HG03159 (cell line): ENCODE measurements at regions not wholly inside any gene's neighbourhood (a gene's known extent, or its start where the extent isn't known, plus 50 kb on each side); places are given as distances from the start of the nearest gene placed in this dataset.
"Not testable (repeated sequence)": the region's sequence is repeated elsewhere in the genome, so short reads cannot be mapped to it uniquely, and the experiment has no call there.

ENCODE experiments used
- ATAC-seq: cut with Tn5 transposase; IDR thresholded peaks from one replicate; pipeline ENCODE4 v1.9.1; 2021; ENCODE audit warnings: mild to moderate bottlenecking, moderate library complexity; ENCODE audit not compliant: unreplicated experiment

DNA sequence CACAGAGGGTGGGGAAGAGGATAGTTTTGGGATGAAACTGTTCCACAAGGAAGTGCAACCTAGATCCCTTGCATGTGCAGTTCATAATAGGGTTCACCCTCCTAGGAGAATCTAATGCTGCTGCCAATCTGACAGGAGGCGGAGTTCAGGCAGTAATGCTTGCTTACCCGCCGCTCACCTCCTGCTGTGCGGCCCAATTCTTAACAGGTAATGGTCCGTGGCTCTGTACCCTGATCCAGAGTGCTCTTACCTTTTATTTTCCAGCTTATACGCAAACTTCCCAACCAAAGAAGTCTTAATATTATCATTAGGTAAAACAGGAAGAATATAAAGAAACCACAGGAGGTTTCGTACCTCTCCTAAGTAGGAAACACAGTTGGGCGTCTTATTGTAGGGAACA, 82.7 kb upstream of the CD302 start:
- ATAC-seq: no peak

DNA sequence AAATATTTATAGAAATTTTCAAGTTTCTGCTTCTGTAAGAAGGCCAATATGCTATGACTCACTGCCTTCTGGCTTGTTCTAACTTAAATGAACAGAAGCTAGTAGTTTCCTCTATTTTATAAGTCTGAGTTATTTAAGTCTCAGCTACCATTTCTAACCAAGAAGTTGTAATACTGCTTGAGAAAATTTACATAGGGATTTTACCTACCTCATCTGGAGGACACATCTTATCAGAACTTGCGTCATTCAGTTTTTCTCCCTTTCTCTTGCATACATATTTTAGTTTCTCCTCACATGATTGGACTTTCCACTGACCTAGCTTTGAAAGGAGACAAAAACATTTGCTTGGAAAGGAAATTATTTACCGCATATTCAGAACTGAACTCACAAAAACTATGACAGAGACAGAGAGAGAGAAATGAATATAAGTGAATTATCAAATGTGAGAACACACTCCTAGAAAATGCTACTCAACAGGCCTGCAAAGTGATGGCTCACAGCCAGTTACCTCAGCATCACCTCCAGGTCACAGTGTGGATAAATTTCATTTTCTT, 81.1 kb upstream of the CD302 start:
- peak; percentile 81 for ATAC-seq

DNA sequence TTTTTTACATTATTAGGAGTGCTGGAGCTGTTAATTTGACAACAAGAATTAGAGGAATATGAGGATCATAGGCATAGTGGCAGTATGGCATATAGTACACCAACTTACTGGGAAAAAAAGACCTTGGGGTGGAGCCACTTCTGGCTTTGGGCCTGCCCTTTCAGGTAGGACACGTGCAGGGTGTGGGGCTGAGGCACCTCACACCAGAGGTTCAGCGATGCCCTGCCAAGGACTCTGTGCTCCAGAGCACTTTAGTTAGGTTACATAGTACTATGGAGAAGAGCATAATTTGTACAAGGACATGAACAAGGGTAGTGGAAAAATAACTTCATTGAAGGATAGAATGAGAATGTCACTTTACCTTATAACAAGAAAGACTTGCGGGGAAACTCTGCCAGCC, 77.1 kb upstream of the CD302 start:
- ATAC-seq: no peak

DNA sequence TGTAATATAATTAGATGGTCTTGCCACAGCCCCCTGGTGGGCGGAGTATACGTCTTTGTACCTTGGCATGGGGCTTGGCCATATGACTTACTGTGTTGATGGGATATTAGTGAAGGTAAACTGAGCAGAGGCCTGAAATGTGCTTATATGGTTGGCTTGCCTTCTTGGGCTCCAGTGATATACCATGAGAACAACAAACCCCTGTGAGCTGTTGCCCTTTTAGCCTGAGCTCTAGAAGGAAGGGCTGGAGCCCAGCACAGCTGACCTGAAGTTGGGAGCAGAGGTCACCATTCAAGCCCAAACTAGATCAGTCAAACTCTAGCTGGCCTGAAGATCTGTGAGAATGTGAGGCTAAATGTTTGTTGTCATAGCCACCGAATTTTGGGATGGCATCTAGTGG, 75.2 kb upstream of the CD302 start:
- ATAC-seq: no peak

DNA sequence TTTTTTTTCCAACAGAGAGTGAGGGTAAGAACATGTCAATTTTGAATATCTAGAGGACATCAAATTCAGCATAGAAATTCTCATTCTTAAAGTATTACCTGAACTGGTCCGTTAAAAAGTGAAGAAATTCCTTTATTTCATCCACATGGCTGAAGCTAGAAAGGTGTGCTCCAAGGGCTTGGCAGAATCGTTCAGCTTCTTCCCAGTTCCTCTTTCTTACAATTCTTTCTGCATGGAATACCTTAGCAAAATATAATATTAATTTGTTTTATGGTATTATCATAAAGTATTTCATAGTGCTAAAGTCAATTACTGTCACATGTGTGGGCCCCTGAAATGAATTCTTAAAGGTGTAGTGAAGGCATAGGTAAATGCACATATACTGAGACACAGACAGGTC, 74.3 kb upstream of the CD302 start:
- ATAC-seq: no peak

DNA sequence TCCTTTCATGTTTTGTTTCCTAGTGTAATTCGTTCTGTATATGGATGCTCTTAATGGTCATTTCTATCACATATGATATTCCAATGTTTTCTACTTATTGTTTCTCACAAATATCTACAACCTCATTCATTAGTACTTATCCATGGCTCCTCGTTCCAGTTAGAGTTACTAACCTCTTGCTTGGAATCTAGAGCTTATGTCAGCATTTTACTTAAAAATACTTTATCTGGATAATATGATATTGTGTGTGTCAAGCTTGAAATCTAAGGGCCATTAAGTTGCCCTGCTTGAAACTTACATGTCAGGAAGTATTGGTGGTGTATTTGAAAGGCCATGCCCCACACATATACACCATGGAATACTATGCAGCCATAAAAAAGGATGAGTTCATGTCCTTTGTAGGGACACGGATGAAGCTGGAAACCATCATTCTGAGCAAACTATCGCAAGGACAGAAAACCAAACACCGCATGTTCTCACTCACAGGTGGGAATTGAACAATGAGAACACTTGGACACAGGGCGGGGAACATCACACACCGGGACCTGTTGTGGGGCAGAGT, 70.7 kb upstream of the CD302 start:
- ATAC-seq: not testable (repeated sequence)

DNA sequence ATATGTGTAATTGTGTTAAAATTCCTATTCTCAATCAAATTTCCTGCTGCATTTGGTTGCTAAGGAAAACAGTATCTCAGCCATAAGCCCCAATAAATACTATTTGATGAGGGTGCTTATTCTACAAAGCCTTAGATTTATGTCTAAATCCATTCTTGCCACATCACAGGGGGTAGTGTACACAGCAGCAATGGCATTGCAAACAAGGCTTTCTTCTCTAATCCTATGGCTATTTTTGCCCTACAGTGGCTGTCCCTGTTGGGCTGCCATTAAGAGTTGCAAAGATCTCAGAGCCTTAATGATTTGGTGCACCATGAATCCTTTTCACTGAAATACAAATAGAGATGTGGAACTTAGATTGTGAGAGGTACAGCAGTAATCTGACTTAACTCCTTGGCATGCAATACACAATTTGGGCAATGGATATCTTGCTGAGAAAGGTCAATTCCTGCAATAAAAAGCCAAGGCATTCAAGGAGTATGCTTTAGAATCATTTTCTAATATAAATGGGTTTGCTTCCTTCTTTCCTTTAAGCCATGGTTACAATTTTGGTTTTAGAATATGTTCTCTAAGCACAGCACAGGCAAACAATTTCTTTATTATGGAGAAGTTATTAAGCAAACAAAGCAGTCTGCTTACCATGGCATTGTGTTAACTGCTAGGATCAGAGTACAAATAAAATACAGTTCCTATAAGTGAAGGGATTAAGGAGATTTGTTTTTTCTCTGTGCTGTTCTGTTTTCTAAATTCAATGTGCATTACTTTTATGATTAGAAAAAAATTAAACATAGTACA, 69.8 kb upstream of the CD302 start:
- ATAC-seq: no peak

DNA sequence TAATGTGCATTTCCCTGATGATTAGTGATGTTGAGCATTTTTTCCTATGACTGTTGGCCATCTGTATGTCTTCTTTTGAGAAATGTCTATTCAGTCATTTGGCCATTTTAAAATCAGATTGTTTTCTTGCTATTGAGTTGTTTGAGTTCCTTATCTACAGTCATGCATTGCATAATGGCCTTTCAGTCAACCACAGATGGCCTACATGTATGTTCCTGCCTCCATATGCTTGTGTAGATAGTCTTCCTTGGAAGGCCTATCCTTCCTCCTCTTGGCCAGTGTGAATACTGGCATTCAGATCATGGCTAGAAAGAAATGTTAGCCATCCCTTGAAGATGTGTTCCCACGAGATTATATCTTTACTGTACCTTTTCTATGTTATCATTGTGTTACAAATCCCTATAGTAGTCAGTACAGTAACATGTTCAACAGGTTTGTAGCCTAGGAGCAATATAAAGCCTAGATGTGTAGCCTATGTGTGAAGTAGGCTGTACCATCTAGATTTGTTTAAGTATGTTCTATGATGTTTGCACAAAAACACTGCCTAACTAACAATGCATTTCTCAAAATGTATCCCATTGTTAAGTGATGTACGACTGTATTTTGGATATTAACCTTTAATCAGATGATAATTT, 65.6 kb upstream of the CD302 start:
- ATAC-seq: no peak

DNA sequence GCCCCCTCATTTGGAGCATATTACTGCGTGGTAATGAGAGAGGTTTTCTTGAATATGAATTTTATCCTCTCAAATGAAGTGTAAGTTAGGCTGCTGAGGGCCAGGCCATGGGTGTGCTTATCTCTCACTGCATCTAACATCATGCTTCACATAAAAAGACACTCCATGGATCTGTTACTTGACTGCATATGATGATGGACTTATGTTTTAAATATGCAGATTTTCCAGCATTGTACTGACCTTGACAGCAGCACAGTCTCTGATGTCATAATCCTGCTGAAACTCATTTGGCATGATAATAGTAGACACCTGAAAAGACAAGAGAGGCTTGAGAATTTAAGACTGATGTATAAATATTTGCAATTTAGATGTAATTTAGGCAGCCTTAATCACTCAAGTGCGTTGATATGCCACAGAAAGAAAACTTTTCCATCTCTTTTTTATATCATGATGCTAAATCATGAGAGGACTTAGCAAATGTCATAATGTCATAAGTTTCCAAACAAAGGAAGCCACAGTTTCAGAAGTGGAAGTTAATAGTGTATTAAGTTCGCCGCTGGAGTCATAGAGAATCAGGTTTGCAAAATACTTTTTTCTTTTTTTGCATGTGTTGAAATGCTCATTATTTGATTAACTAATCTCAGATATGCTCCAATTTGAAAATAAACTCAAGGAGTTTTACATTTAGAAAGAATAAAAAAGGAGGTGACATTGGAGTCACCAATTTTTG, 62.7 kb upstream of the CD302 start:
- ATAC-seq: no peak

DNA sequence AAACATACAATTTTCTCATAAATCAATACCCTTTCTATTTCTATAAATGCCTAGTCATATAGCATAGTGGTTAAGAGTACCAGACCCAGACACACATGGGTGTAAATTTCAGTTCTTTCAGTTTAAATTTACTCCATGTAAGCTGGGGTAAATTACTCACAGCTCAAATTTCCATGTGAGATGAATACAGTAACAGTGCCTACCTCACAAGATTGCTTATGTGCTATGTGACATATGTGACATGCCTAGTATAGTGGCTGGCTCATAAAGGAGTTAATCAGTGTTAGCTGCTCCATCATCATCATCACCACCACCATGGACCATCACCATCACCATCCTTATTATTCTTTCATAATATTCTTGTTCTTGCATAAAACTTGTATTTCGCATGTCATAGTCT, 61.6 kb upstream of the CD302 start:
- no peak for ATAC-seq

DNA sequence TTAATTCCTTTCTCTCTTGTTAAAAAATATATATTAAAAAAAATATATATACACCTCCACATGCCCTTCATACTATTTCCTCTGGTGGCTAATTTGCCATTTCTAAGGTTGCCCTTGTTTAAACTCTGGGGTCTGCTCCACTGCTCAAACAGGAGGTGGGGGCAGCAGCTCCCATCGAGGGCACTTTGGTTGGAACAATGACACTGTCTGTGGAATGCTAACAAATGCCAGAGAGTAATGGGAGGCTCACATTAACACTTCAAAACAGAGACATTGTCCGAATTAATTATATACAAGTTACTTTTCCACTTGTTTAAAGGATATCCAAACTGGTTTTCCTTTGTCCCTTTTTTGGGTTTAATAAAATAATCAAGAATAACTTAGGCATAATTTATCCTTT, 58.8 kb upstream of the CD302 start:
- no peak for ATAC-seq

DNA sequence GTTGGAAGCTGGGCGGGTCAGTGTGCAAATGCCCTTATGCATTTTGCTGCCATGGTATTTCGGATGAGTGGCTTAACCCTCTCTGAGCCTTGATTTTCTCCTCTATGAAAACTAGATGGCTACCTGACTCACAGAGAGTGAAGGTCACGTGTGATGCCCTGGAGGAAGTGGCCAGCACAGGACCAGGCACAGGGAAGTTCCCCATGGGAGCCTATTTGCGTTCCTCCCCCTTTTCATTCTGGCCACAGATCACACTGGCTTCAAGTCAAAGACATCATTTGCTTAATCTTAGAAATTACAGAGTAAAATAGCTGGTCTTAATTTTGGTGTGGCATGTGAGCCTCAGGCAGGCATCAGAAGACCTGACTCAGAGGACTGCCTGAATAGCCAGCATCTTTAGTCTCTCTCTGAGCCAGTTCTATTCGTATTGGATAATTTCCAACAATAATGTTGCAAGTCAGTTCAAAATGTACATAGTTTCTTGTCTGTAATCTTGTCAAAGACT, 57.6 kb upstream of the CD302 start:
- ATAC-seq: no peak

DNA sequence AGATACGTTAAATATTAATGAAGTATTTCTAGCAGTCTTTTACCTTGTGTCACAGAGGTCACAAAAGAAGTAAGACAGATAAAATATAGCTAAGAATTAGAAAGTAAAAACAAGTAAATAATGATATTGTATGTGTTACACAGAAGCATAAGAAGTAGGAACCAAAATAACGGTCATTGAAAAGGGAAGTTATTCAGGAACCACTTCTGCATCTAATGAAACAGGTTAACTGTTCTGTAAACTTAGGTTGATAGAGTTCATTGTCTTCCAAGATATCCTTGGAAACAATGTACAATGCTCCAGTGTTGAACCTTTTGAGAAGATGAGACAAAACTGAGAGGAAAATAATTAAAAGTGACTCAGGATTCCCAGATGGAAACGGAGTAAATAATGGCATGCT, 57.1 kb upstream of the CD302 start:
- no peak for ATAC-seq

DNA sequence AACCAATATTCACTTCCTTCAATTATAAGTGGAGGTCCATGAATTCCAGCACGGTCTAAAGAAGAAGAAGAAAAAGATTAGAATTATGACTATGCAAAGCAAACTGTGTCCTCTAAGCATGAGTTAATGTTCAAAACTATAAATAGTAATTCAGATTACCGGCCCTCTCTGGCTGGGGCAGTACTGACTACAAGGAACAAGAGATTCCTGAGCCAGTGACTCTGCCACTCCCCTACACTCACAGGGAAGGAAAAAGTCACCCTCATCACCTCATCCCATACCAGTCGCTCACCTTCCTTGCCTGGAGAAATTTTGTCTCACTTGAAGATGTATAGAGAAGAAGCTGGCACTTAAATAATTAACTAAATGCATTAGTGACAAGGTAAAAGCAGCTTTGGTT, 56.5 kb upstream of the CD302 start:
- ATAC-seq: no peak

DNA sequence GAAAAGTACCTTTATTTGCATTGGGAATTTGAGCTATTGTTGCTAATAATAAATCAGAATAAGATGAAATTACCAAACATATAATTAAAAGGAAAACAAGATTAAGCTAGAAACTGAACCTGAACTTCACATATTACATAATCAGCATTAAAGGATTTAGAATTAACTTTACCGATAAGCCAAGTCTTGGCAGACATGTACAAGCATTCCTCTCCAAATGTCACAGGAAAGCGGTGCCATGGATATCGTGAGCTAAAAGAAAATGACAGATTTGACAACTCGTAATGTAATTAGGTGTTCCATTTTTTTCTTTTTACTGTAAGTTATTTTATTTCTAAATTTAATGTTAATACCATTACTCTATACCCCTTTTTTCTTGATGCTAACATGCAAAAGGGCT, 55.1 kb upstream of the CD302 start:
- ATAC-seq: no peak

DNA sequence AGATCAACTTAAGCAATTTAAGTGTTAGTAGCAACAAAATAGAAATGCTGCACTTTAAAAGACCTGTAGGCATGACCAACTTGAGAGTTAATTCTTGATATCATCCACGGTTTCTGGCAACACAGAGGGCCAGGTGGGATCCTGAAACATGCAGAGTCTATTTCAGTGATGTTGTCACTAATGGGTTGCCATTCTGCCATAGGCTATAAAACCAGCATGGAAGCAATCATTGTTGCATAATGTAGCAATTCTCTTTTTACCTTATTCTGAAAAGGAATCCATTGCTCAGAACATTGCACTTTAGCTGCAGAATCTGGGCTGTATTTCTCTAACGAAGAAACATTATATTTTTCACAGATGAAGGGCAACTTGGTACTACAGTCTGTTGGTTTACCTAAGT, 53.9 kb upstream of the CD302 start:
- no peak for ATAC-seq

DNA sequence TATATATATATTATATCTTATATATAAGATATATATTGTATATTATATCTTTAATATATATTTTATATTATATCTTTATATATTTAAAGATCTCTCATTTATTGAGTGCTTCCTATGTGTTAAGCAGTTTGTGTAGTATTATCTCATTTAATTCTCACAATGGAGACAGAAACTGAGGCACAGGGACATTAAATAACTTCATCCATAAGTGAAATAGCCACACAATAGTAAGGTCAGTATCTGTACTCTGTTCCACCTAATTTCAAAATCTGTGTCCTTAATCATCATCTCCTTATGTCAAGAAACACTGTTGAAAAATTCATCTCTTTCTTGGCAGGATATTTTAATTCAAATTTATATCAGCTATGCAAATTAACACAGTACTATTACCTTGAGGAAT, 52.8 kb upstream of the CD302 start:
- ATAC-seq: no peak

DNA sequence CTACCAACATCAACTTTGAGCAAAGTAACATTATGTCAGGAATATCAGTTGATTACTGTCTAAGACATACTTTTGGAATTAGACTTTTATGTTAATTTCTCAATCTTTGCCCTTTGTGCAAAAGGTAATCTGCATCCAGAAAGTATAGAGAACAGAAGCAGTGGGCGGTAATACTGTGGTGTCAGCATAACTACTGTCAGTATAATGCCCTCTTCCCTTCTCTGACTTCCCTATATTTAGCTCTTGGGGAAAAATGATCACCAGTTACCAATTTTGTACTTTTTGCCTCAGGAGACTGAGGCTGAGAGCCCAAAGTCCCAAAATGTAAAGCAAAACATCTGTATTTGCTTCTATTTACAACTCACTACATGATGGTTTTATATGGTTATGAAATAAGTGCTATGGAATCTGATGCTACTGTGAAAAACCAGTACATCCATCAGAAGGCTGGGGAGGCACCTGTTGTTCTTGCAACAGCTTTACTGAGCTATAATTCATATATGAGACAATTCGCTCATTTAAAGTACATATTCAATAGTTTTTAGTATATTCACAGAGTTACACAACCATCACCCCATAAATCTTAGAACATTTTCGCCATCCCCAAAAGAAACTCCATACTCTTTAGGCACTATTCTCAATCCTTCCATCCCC, 51.3 kb upstream of the CD302 start:
- ATAC-seq: no peak
